ENCODE measurements at regions not wholly inside any gene's neighbourhood (a gene's known extent, or its start where the extent isn't known, plus 50 kb on each side); places are given as distances from the start of the nearest gene placed in this dataset.
"Not testable (repeated sequence)": the region's sequence is repeated elsewhere in the genome, so short reads cannot be mapped to it uniquely, and the experiment has no call there.

GRCh38 chr7:81264116-81264515 lies 345.3 kb upstream of the SEMA3C start:
- H3K4me3 ChIP-seq (ENCODE audit: insufficient read length, low read depth): no peak overlapping the region
- H3K9ac ChIP-seq (ENCODE audit: insufficient read length, low read depth): no peak overlapping the region
- no peaks in the 10 kb centered on the region for H3K36me3 ChIP-seq (ENCODE audit: insufficient read depth, insufficient read length, low read length)
- no peak for TF ChIP-seq YY1 (IDR thresholded peaks at IDR 0.05; ENCODE audit: insufficient read depth, insufficient read length)
- TF ChIP-seq SUZ12 (IDR thresholded peaks at IDR 0.05; ENCODE audit: extremely low read depth, insufficient read depth, insufficient read length): no peak
- no peak for TF ChIP-seq ZNF274 (IDR thresholded peaks at IDR 0.05; ENCODE audit: low read depth, low read length)
- no peaks in the 10 kb centered on the region for H3K4me1 ChIP-seq (ENCODE audit: insufficient read depth, insufficient read length)
- no peak for DNase-seq (ENCODE audit: low read depth, low spot score)
- no peaks in the 10 kb centered on the region for H3K27me3 ChIP-seq (ENCODE audit: insufficient read depth, insufficient read length)
- no peaks in the 10 kb centered on the region for H3K9me3 ChIP-seq (ENCODE audit: insufficient read depth, low read length)

- no peak for DNase-seq (ENCODE audit: low read depth, low spot score)
- Histone ChIP-seq H3K27me3 (ENCODE audit: insufficient read depth, insufficient read length) (no peaks in the 10 kb centered on the region), H3K36me3 (ENCODE audit: insufficient read depth, insufficient read length, low read length) (no peaks in the 10 kb centered on the region), H3K9me3 (ENCODE audit: insufficient read depth, low read length) (no peaks in the 10 kb centered on the region), H3K4me1 (ENCODE audit: insufficient read depth, insufficient read length) (no peaks in the 10 kb centered on the region), H3K4me3 (ENCODE audit: insufficient read length, low read depth) (no peak overlapping the region), H3K9ac (ENCODE audit: insufficient read length, low read depth) (no peak overlapping the region)
- TF ChIP-seq YY1 (IDR thresholded peaks at IDR 0.05; ENCODE audit: insufficient read depth, insufficient read length): no peak
- TF ChIP-seq ZNF274 (IDR thresholded peaks at IDR 0.05; ENCODE audit: low read depth, low read length): no peak
Observed at GRCh38 chr7:81260152-81260551, 341.3 kb upstream of the SEMA3C start.

- Histone ChIP-seq H3K27me3 (ENCODE audit: insufficient read depth, insufficient read length) (no peaks in the 10 kb centered on the region), H3K9ac (ENCODE audit: insufficient read length, low read depth) (no peak overlapping the region), H3K4me3 (ENCODE audit: insufficient read length, low read depth) (no peak overlapping the region), H3K4me1 (ENCODE audit: insufficient read depth, insufficient read length) (no peaks in the 10 kb centered on the region), H3K36me3 (ENCODE audit: insufficient read depth, insufficient read length, low read length) (no peaks in the 10 kb centered on the region), H3K9me3 (ENCODE audit: insufficient read depth, low read length) (no peaks in the 10 kb centered on the region)
- no peak for TF ChIP-seq SUZ12 (IDR thresholded peaks at IDR 0.05; ENCODE audit: extremely low read depth, insufficient read depth, insufficient read length)
- DNase-seq (ENCODE audit: low read depth, low spot score): peak; percentile 15
Observed at GRCh38 chr7:81256991-81257390, 338.1 kb upstream of the SEMA3C start.

GRCh38 chr7:81248420-81248819 lies 329.6 kb upstream of the SEMA3C start:
- TF ChIP-seq YY1 (IDR thresholded peaks at IDR 0.05; ENCODE audit: insufficient read depth, insufficient read length): no peak
- TF ChIP-seq SUZ12 (IDR thresholded peaks at IDR 0.05; ENCODE audit: extremely low read depth, insufficient read depth, insufficient read length): no peak
- no peak for TF ChIP-seq ZNF274 (IDR thresholded peaks at IDR 0.05; ENCODE audit: low read depth, low read length)
- no peaks in the 10 kb centered on the region for H3K36me3 ChIP-seq (ENCODE audit: insufficient read depth, insufficient read length, low read length)
- H3K4me3 ChIP-seq (ENCODE audit: insufficient read length, low read depth): no peak overlapping the region
- DNase-seq (ENCODE audit: low read depth, low spot score): no peak
- H3K27me3 ChIP-seq (ENCODE audit: insufficient read depth, insufficient read length): no peaks in the 10 kb centered on the region
- H3K9me3 ChIP-seq (ENCODE audit: insufficient read depth, low read length): no peaks in the 10 kb centered on the region
- no peak overlapping the region for H3K9ac ChIP-seq (ENCODE audit: insufficient read length, low read depth)
- no peaks in the 10 kb centered on the region for H3K4me1 ChIP-seq (ENCODE audit: insufficient read depth, insufficient read length)

- not testable (repeated sequence) for H3K36me3 ChIP-seq (ENCODE audit: insufficient read depth, insufficient read length, low read length); H3K9me3 ChIP-seq (ENCODE audit: insufficient read depth, low read length); H3K9ac ChIP-seq (ENCODE audit: insufficient read length, low read depth); H3K27me3 ChIP-seq (ENCODE audit: insufficient read depth, insufficient read length); DNase-seq (ENCODE audit: low read depth, low spot score); H3K4me1 ChIP-seq (ENCODE audit: insufficient read depth, insufficient read length); H3K4me3 ChIP-seq (ENCODE audit: insufficient read length, low read depth)
Observed at GRCh38 chr7:81247364-81247763, 328.5 kb upstream of the SEMA3C start.

- Histone ChIP-seq H3K36me3 (ENCODE audit: insufficient read depth, insufficient read length, low read length) (no peaks in the 10 kb centered on the region), H3K27me3 (ENCODE audit: insufficient read depth, insufficient read length) (no peaks in the 10 kb centered on the region), H3K9me3 (ENCODE audit: insufficient read depth, low read length) (no peaks in the 10 kb centered on the region), H3K4me1 (ENCODE audit: insufficient read depth, insufficient read length) (no peaks in the 10 kb centered on the region), H3K4me3 (ENCODE audit: insufficient read length, low read depth) (no peak overlapping the region), H3K9ac (ENCODE audit: insufficient read length, low read depth) (no peak overlapping the region)
- DNase-seq (ENCODE audit: low read depth, low spot score): no peak
- TF ChIP-seq SUZ12 (IDR thresholded peaks at IDR 0.05; ENCODE audit: extremely low read depth, insufficient read depth, insufficient read length) (no peak), YY1 (IDR thresholded peaks at IDR 0.05; ENCODE audit: insufficient read depth, insufficient read length) (no peak), ZNF274 (IDR thresholded peaks at IDR 0.05; ENCODE audit: low read depth, low read length) (no peak)
Observed at GRCh38 chr7:81245353-81245752, 326.5 kb upstream of the SEMA3C start.

GRCh38 chr7:81244224-81244623 lies 325.4 kb upstream of the SEMA3C start:
- TF ChIP-seq ZNF274 (IDR thresholded peaks at IDR 0.05; ENCODE audit: low read depth, low read length): no peak
- TF ChIP-seq SUZ12 (IDR thresholded peaks at IDR 0.05; ENCODE audit: extremely low read depth, insufficient read depth, insufficient read length): no peak
- no peak for TF ChIP-seq YY1 (IDR thresholded peaks at IDR 0.05; ENCODE audit: insufficient read depth, insufficient read length)
- no peaks in the 10 kb centered on the region for H3K36me3 ChIP-seq (ENCODE audit: insufficient read depth, insufficient read length, low read length)
- no peak for DNase-seq (ENCODE audit: low read depth, low spot score)

GRCh38 chr7:81236560-81236959 lies 317.7 kb upstream of the SEMA3C start:
- Histone ChIP-seq H3K4me3 (ENCODE audit: insufficient read length, low read depth) (no peak overlapping the region), H3K36me3 (ENCODE audit: insufficient read depth, insufficient read length, low read length) (no peaks in the 10 kb centered on the region), H3K27me3 (ENCODE audit: insufficient read depth, insufficient read length) (no peaks in the 10 kb centered on the region), H3K9me3 (ENCODE audit: insufficient read depth, low read length) (no peaks in the 10 kb centered on the region), H3K9ac (ENCODE audit: insufficient read length, low read depth) (no peak overlapping the region), H3K4me1 (ENCODE audit: insufficient read depth, insufficient read length) (no peaks in the 10 kb centered on the region)
- DNase-seq (ENCODE audit: low read depth, low spot score): no peak
- no peak for TF ChIP-seq SUZ12 (IDR thresholded peaks at IDR 0.05; ENCODE audit: extremely low read depth, insufficient read depth, insufficient read length)
- TF ChIP-seq ZNF274 (IDR thresholded peaks at IDR 0.05; ENCODE audit: low read depth, low read length): no peak
- TF ChIP-seq YY1 (IDR thresholded peaks at IDR 0.05; ENCODE audit: insufficient read depth, insufficient read length): no peak

More at GRCh38 chr7:81244224-81244623, 325.4 kb upstream of the SEMA3C start:
- Histone ChIP-seq H3K4me1 (ENCODE audit: insufficient read depth, insufficient read length) (no peaks in the 10 kb centered on the region), H3K4me3 (ENCODE audit: insufficient read length, low read depth) (no peak overlapping the region), H3K9ac (ENCODE audit: insufficient read length, low read depth) (no peak overlapping the region), H3K27me3 (ENCODE audit: insufficient read depth, insufficient read length) (no peaks in the 10 kb centered on the region), H3K9me3 (ENCODE audit: insufficient read depth, low read length) (no peaks in the 10 kb centered on the region)
